HEK293 (cell line): ENCODE measurements at regions not wholly inside any gene's neighbourhood (a gene's known extent, or its start where the extent isn't known, plus 50 kb on each side); places are given as distances from the start of the nearest gene placed in this dataset.
"Not testable (repeated sequence)": the region's sequence is repeated elsewhere in the genome, so short reads cannot be mapped to it uniquely, and the experiment has no call there.

Experiments
- CTCF ChIA-PET: fragments of 350-600 bp; formaldehyde crosslinking; extraction: SDS; loops from one replicate; lab custom pipeline; 2021; ENCODE audit warnings: antibody characterized with exemption; lab: Yijun Ruan, JAX
- POLR2A ChIA-PET: fragments of 300-600 bp; formaldehyde crosslinking; extraction: SDS; loops from one replicate; lab custom pipeline; 2020; ENCODE audit warnings: antibody characterized with exemption, inconsistent platforms; lab: Yijun Ruan, JAX
- H3K27ac ChIP-seq: fragments of 200-500 bp; sonication (Bioruptor generic); 2 replicates; pipeline ENCODE4 v1.5.1; 2014; ENCODE audit warnings: low read depth, low read length, control low read depth, inconsistent platforms; ENCODE audit errors: extremely low read depth
- H3K36me3 ChIP-seq, 2 experiments: fragments of 200-500 bp in 1 of 2; sonication (Bioruptor generic) in 1 of 2; 1 replicate in 1 of 2; 2 replicates in 1 of 2; pipeline ENCODE4 v1.5.1; 2014 to 2017; ENCODE audit warnings: inconsistent platforms in 2 of 2, low read length in 2 of 2; ENCODE audit not compliant: control insufficient read depth in 2 of 2, insufficient read depth in 1 of 2
- H3K4me1 ChIP-seq: fragments of 200-500 bp; sonication (Bioruptor generic); 2 replicates; pipeline ENCODE4 v1.5.1; 2014; ENCODE audit warnings: mild to moderate bottlenecking, low read length, inconsistent platforms; ENCODE audit not compliant: control insufficient read depth, insufficient read depth
- H3K4me3 ChIP-seq: 2 replicates; pipeline ENCODE4 v1.5.1; 2011; ENCODE audit warnings: low read depth, mild to moderate bottlenecking, control low read depth, low read length, moderate library complexity
- H3K9me3 ChIP-seq: fragments of 200-500 bp; sonication (Bioruptor generic); 2 replicates; pipeline ENCODE4 v1.5.1; 2014; ENCODE audit warnings: low read depth, low read length, inconsistent platforms; ENCODE audit not compliant: control insufficient read depth, insufficient read depth
- MZF1 ChIP-seq: fragments of 450-650 bp; formaldehyde crosslinking; IDR thresholded peaks from 2 replicates; pipeline ENCODE4 v1.5.1; 2017; ENCODE audit warnings: missing biosample characterization, missing genetic modification characterization, borderline replicate concordance
- OSR2 ChIP-seq: fragments of 450-650 bp; formaldehyde crosslinking; IDR thresholded peaks from 2 replicates; pipeline ENCODE4 v1.5.1; 2016; ENCODE audit warnings: missing biosample characterization, missing genetic modification characterization
- OVOL3 ChIP-seq: fragments of 450-650 bp; formaldehyde crosslinking; IDR thresholded peaks from 2 replicates; pipeline ENCODE4 v1.5.1; 2016; ENCODE audit warnings: missing biosample characterization, missing genetic modification characterization
- ZNF146 ChIP-seq: fragments of 450-650 bp; formaldehyde crosslinking; IDR thresholded peaks from 2 replicates; pipeline ENCODE4 v1.5.1; 2016; ENCODE audit warnings: missing biosample characterization, missing genetic modification characterization
- ZNF350 ChIP-seq: fragments of 450-650 bp; formaldehyde crosslinking; IDR thresholded peaks from 2 replicates; pipeline ENCODE4 v1.5.0; 2017; ENCODE audit warnings: missing biosample characterization, mild to moderate bottlenecking, missing genetic modification characterization
- ZNF391 ChIP-seq: fragments of 450-650 bp; formaldehyde crosslinking; IDR thresholded peaks from 2 replicates; pipeline ENCODE4 v1.5.1; 2016; ENCODE audit warnings: low read depth, missing biosample characterization, missing genetic modification characterization, borderline replicate concordance
- ZSCAN16 ChIP-seq: fragments of 450-650 bp; formaldehyde crosslinking; IDR thresholded peaks from 2 replicates; pipeline ENCODE4 v1.5.1; 2016; ENCODE audit warnings: missing biosample characterization, missing genetic modification characterization
- ZSCAN30 ChIP-seq: fragments of 450-650 bp; IDR thresholded peaks from 2 replicates; pipeline ENCODE4 v1.5.1; 2018; ENCODE audit warnings: missing biosample characterization, mild to moderate bottlenecking, missing genetic modification characterization, moderate library complexity
- TF ChIP-seq, protein P1 (sequence below): fragments of 450-650 bp; formaldehyde crosslinking; IDR thresholded peaks from 2 replicates; pipeline ENCODE4 v1.5.1; 2017; ENCODE audit warnings: missing biosample characterization, missing genetic modification characterization
- TF ChIP-seq, protein P2 (sequence below): fragments of 450-650 bp; formaldehyde crosslinking; IDR thresholded peaks from 2 replicates; pipeline ENCODE4 v1.5.0; 2017; ENCODE audit warnings: missing biosample characterization, missing genetic modification characterization, borderline replicate concordance
- TF ChIP-seq, protein P3 (sequence below): fragments of 450-650 bp; formaldehyde crosslinking; IDR thresholded peaks from 2 replicates; pipeline ENCODE4 v1.5.1; 2016; ENCODE audit warnings: missing biosample characterization, missing genetic modification characterization, borderline replicate concordance
- TF ChIP-seq, protein P4 (sequence below): fragments of 450-650 bp; formaldehyde crosslinking; IDR thresholded peaks from 2 replicates; pipeline ENCODE4 v1.5.1; 2016; ENCODE audit warnings: missing biosample characterization, missing genetic modification characterization
- TF ChIP-seq, protein P5 (sequence below): fragments of 450-650 bp; formaldehyde crosslinking; IDR thresholded peaks from 2 replicates; pipeline ENCODE4 v1.5.1; 2016; ENCODE audit warnings: missing biosample characterization, missing genetic modification characterization
- TF ChIP-seq, protein P6 (sequence below): fragments of 450-650 bp; IDR thresholded peaks from 2 replicates; pipeline ENCODE4 v1.5.1; 2018; ENCODE audit warnings: missing biosample characterization, mild to moderate bottlenecking, missing genetic modification characterization

DNA sequence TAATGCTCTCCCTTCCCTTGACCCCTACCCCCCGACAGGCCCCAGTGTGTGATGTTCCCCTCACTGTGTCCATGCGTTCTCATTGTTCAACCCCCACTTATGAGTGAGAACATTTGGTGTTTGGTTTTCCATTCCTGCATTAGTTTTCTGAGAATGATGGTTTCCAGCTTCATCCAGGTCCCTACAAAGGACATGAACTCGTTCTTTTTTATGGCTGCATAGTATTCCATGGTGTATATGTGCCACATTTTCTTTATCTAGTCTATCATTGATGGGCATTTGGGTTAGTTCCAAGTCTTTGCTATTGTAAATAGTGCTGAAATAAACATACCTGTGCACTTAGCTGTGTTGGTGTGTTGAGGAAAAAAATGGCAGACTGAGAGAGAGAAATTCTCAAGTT is 269.9 kb upstream of the ATP11B start:
- H3K27ac ChIP-seq, H3K9me3 ChIP-seq, POLR2A ChIA-PET, H3K4me3 ChIP-seq, H3K4me1 ChIP-seq: not testable (repeated sequence)
- CTCF ChIA-PET, result interaction anchor here (0.7 kb wide), 1 partner anchor 354 kb away, joined by 3 read pairs; no protein-coding TSS in a partner anchor
- peak; percentile 81 for TF ChIP-seq ZNF146 (tag by site-specific recombination)
- TF ChIP-seq, all 188 proteins: peak for 1; not testable (repeated sequence) for 187
- H3K36me3 ChIP-seq, result not testable (repeated sequence)

DNA sequence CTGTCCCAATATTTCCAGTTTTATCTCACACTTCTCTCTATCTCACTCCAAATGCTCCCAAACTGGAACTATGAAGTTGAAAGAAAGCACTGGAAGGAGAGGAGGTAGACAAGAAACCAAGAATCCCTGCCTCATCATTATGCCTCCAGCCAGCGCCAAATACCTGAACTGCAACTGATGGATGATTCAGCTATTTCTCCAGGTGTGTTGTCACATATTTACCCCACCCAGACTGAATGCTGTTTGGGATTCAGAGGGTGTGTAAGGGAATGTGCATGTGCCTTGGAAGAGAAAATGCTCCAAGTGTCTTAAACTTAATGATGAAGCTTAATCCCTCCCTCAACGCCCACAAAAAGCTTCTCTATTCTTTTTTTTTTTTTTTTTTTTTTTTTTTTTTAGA is 269.5 kb upstream of the ATP11B start:
- H3K36me3 ChIP-seq, result no peaks in the 10 kb centered on the region
- POLR2A ChIA-PET, result no interaction called here
- TF ChIP-seq OSR2 (tag by site-specific recombination), result no peak
- TF ChIP-seq, protein P1, sequence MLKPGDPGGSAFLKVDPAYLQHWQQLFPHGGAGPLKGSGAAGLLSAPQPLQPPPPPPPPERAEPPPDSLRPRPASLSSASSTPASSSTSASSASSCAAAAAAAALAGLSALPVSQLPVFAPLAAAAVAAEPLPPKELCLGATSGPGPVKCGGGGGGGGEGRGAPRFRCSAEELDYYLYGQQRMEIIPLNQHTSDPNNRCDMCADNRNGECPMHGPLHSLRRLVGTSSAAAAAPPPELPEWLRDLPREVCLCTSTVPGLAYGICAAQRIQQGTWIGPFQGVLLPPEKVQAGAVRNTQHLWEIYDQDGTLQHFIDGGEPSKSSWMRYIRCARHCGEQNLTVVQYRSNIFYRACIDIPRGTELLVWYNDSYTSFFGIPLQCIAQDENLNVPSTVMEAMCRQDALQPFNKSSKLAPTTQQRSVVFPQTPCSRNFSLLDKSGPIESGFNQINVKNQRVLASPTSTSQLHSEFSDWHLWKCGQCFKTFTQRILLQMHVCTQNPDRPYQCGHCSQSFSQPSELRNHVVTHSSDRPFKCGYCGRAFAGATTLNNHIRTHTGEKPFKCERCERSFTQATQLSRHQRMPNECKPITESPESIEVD, result no peak
- TF ChIP-seq, protein P2, sequence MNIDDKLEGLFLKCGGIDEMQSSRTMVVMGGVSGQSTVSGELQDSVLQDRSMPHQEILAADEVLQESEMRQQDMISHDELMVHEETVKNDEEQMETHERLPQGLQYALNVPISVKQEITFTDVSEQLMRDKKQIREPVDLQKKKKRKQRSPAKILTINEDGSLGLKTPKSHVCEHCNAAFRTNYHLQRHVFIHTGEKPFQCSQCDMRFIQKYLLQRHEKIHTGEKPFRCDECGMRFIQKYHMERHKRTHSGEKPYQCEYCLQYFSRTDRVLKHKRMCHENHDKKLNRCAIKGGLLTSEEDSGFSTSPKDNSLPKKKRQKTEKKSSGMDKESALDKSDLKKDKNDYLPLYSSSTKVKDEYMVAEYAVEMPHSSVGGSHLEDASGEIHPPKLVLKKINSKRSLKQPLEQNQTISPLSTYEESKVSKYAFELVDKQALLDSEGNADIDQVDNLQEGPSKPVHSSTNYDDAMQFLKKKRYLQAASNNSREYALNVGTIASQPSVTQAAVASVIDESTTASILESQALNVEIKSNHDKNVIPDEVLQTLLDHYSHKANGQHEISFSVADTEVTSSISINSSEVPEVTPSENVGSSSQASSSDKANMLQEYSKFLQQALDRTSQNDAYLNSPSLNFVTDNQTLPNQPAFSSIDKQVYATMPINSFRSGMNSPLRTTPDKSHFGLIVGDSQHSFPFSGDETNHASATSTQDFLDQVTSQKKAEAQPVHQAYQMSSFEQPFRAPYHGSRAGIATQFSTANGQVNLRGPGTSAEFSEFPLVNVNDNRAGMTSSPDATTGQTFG (tag by site-specific recombination), result no peak
- TF ChIP-seq ZSCAN16 (tag by site-specific recombination), result no peak
- TF ChIP-seq, protein P3, sequence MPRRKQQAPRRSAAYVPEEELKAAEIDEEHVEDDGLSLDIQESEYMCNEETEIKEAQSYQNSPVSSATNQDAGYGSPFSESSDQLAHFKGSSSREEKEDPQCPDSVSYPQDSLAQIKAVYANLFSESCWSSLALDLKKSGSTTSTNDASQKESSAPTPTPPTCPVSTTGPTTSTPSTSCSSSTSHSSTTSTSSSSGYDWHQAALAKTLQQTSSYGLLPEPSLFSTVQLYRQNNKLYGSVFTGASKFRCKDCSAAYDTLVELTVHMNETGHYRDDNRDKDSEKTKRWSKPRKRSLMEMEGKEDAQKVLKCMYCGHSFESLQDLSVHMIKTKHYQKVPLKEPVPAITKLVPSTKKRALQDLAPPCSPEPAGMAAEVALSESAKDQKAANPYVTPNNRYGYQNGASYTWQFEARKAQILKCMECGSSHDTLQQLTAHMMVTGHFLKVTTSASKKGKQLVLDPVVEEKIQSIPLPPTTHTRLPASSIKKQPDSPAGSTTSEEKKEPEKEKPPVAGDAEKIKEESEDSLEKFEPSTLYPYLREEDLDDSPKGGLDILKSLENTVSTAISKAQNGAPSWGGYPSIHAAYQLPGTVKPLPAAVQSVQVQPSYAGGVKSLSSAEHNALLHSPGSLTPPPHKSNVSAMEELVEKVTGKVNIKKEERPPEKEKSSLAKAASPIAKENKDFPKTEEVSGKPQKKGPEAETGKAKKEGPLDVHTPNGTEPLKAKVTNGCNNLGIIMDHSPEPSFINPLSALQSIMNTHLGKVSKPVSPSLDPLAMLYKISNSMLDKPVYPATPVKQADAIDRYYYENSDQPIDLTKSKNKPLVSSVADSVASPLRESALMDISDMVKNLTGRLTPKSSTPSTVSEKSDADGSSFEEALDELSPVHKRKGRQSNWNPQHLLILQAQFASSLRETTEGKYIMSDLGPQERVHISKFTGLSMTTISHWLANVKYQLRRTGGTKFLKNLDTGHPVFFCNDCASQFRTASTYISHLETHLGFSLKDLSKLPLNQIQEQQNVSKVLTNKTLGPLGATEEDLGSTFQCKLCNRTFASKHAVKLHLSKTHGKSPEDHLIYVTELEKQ, result no peak
- TF ChIP-seq OVOL3 (tag by site-specific recombination), result no peak
- no peak for TF ChIP-seq MZF1
- no peak for TF ChIP-seq ZNF350
- H3K9me3 ChIP-seq, result no peaks in the 10 kb centered on the region
- H3K4me3 ChIP-seq, result no peak overlapping the region
- CTCF ChIA-PET, result no interaction called here
- no peaks in the 10 kb centered on the region for H3K4me1 ChIP-seq
- no peak overlapping the region for H3K27ac ChIP-seq

DNA sequence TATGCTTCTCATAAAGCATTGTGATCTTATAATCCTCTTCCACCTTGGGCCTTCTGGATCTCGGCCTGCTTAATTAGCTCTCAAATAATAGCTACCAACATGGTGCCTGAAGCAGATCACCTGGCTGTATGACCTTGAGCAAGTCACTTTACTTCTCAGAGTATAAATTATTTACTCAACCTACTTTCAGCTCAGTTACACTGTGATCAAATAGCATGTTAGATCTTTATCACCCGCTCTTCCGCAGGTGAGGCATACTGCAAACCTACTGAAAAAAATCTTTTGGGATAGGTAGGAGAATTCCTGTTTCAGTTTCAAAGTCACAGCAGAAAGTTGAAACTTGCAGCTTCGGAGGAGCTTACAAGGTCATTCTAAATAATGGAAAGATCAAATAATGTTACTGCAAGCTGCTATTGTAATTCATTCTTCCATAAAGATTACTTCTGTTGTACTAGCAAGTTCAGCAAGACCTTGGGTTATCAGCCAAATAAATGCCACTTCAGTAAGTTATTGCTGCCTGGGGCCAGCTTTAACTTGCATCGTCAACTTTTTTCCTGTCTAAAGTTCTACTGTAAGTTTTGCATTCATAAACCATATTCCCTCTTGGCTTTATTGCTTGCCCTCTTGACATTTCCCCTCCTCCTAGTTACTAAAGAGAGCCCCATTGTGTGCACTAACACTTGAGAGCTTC is 268.4 kb upstream of the ATP11B start:
- ChIA-PET CTCF (interaction anchor here (0.7 kb wide), 1 partner anchor 10 kb away, joined by 3 read pairs; no protein-coding TSS in a partner anchor), POLR2A (no interaction called here)
- no peaks in the 10 kb centered on the region for H3K4me1 ChIP-seq
- H3K36me3 ChIP-seq, result no peaks in the 10 kb centered on the region
- no peak overlapping the region for H3K27ac ChIP-seq
- no peak overlapping the region for H3K4me3 ChIP-seq
- no peaks in the 10 kb centered on the region for H3K9me3 ChIP-seq
- TF ChIP-seq, protein P4, sequence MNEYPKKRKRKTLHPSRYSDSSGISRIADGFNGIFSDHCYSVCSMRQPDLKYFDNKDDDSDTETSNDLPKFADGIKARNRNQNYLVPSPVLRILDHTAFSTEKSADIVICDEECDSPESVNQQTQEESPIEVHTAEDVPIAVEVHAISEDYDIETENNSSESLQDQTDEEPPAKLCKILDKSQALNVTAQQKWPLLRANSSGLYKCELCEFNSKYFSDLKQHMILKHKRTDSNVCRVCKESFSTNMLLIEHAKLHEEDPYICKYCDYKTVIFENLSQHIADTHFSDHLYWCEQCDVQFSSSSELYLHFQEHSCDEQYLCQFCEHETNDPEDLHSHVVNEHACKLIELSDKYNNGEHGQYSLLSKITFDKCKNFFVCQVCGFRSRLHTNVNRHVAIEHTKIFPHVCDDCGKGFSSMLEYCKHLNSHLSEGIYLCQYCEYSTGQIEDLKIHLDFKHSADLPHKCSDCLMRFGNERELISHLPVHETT (tag by site-specific recombination), result no peak
- TF ChIP-seq, protein P5, sequence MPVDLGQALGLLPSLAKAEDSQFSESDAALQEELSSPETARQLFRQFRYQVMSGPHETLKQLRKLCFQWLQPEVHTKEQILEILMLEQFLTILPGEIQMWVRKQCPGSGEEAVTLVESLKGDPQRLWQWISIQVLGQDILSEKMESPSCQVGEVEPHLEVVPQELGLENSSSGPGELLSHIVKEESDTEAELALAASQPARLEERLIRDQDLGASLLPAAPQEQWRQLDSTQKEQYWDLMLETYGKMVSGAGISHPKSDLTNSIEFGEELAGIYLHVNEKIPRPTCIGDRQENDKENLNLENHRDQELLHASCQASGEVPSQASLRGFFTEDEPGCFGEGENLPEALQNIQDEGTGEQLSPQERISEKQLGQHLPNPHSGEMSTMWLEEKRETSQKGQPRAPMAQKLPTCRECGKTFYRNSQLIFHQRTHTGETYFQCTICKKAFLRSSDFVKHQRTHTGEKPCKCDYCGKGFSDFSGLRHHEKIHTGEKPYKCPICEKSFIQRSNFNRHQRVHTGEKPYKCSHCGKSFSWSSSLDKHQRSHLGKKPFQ (tag by site-specific recombination), result 0 out of 2 replicates have a peak, but pooled peaks have one; percentile 28
- TF ChIP-seq OSR2 (tag by site-specific recombination) (peak; percentile 38; the same call in 1 of the 2 replicates), ZNF391 (tag by site-specific recombination) (no peak), ZSCAN30 (tag by site-specific recombination) (peak; percentile 64; the same call in 1 of the 2 replicates)
- TF ChIP-seq, protein P1, result peak; percentile 90
- TF ChIP-seq, protein P6, sequence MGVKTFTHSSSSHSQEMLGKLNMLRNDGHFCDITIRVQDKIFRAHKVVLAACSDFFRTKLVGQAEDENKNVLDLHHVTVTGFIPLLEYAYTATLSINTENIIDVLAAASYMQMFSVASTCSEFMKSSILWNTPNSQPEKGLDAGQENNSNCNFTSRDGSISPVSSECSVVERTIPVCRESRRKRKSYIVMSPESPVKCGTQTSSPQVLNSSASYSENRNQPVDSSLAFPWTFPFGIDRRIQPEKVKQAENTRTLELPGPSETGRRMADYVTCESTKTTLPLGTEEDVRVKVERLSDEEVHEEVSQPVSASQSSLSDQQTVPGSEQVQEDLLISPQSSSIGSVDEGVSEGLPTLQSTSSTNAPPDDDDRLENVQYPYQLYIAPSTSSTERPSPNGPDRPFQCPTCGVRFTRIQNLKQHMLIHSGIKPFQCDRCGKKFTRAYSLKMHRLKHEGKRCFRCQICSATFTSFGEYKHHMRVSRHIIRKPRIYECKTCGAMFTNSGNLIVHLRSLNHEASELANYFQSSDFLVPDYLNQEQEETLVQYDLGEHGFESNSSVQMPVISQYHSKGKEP (tag by site-specific recombination), result peak; percentile 38; the same call in 1 of the 2 replicates
